Coronary artery (tissue), 2 donors: ENCODE measurements at regions not wholly inside any gene's neighbourhood (a gene's known extent, or its start where the extent isn't known, plus 50 kb on each side); places are given as distances from the start of the nearest gene placed in this dataset.
"Not testable (repeated sequence)": the region's sequence is repeated elsewhere in the genome, so short reads cannot be mapped to it uniquely, and the experiment has no call there.

Experiments used
- DNase-seq: peaks from one replicate; pipeline ENCODE4 v3.0.0-alpha.2; 2017; ENCODE audit warnings: low spot score
- H3K27ac ChIP-seq, 2 donors: fragments of 200-600 bp; sonication (generic); one replicate each; pipeline ENCODE4 v1.5.1; 2016 to 2019
- H3K4me3 ChIP-seq: fragments of 200-600 bp; sonication (generic); 2 replicates; pipeline ENCODE4 v1.5.1; 2016; ENCODE audit warnings: mild to moderate bottlenecking, moderate library complexity
- CTCF ChIP-seq: fragments of 200-600 bp; sonication (generic); IDR thresholded peaks from one replicate; pipeline ENCODE4 v1.5.1; 2019; ENCODE audit warnings: antibody characterized with exemption

- DNase-seq, result no peak
- no peak overlapping the region for H3K4me3 ChIP-seq
- no peak overlapping the region for H3K27ac ChIP-seq
- no peak for TF ChIP-seq CTCF
Observed at GRCh38 chr9:1171546-1171945, 121.4 kb downstream of the DMRT2 start.

GRCh38 chr9:1173211-1173610, 123.1 kb downstream of the DMRT2 start:
- DNase-seq, result no peak
- no peak for TF ChIP-seq CTCF
- no peak overlapping the region for H3K4me3 ChIP-seq
- no peak overlapping the region for H3K27ac ChIP-seq

GRCh38 chr9:1173993-1174392, 123.8 kb downstream of the DMRT2 start:
- no peak for DNase-seq
- no peak overlapping the region for H3K27ac ChIP-seq
- H3K4me3 ChIP-seq, result no peak overlapping the region
- no peak for TF ChIP-seq CTCF

- H3K27ac ChIP-seq, result no peak overlapping the region
- DNase-seq, result no peak
- no peak for TF ChIP-seq CTCF
- H3K4me3 ChIP-seq, result no peak overlapping the region
Observed at GRCh38 chr9:1179366-1179765, 129.2 kb downstream of the DMRT2 start.

GRCh38 chr9:1184146-1184545, 134.0 kb downstream of the DMRT2 start:
- TF ChIP-seq CTCF, result no peak
- DNase-seq, result no peak
- no peak overlapping the region for H3K4me3 ChIP-seq

GRCh38 chr9:1187137-1187536, 137.0 kb downstream of the DMRT2 start:
- DNase-seq, H3K4me3 ChIP-seq, H3K27ac ChIP-seq: not testable (repeated sequence)

More at GRCh38 chr9:1184146-1184545, 134.0 kb downstream of the DMRT2 start:
- no peak overlapping the region for H3K27ac ChIP-seq

- not testable (repeated sequence) for H3K27ac ChIP-seq, H3K4me3 ChIP-seq, DNase-seq
Observed at GRCh38 chr9:1195636-1196035, 145.5 kb downstream of the DMRT2 start.

- no peak for TF ChIP-seq CTCF
- Histone ChIP-seq H3K4me3 (no peak overlapping the region), H3K27ac (no peak overlapping the region)
- no peak for DNase-seq
Observed at GRCh38 chr9:1198085-1198484, 147.9 kb downstream of the DMRT2 start.
